HG02571 (cell line): ENCODE measurements at regions not wholly inside any gene's neighbourhood (a gene's known extent, or its start where the extent isn't known, plus 50 kb on each side); places are given as distances from the start of the nearest gene placed in this dataset.
A peak's percentile ranks its signal among the peaks of the same experiment; 100 is the strongest.

Source experiments
- ATAC-seq: cut with Tn5 transposase; IDR thresholded peaks from one replicate; pipeline ENCODE4 v1.9.1; 2021; ENCODE audit warnings: mild to moderate bottlenecking, moderate library complexity; ENCODE audit not compliant: unreplicated experiment

DNA sequence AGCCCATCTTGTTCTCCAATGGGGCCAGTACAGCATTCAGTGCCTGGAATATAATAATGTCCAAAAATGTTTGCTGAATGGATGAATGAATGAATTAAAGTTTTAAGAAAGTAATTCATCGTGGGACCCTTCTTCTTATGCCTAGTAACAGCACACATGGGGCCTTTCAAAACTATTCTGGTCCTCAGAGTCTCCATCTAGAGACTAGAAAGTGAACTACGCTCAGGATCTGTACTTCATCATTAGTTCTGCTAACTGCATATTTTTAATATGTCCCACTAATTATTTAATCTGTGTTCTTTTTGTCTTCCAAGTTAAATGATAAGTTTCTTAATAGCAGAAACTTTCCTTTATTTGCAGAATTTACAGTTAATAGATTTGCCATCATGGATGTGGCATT, 172.5 kb downstream of the SMAD2 start:
- ATAC-seq = no peak

GRCh38 chr18:47756364-47757016, 174.0 kb downstream of the SMAD2 start:
- ATAC-seq = no peak

DNA sequence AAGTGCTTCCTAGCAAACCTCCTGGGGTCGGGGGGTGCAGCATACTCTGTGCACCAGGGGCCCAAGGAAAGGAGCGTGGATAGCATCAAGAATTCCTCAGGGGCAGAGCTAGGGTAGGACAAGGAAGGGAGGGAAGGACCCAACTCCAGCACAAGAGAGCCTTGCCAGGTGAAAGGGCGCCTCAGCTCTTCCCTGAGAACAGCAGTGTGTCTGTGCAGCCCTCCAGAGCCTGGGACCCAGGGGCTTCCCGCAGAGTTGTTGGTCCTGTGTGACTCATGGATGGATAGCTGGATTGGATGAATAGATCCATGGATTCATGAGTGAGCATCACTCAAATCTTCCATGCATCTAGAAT, 175.4 kb downstream of the SMAD2 start:
- no peak for ATAC-seq

DNA sequence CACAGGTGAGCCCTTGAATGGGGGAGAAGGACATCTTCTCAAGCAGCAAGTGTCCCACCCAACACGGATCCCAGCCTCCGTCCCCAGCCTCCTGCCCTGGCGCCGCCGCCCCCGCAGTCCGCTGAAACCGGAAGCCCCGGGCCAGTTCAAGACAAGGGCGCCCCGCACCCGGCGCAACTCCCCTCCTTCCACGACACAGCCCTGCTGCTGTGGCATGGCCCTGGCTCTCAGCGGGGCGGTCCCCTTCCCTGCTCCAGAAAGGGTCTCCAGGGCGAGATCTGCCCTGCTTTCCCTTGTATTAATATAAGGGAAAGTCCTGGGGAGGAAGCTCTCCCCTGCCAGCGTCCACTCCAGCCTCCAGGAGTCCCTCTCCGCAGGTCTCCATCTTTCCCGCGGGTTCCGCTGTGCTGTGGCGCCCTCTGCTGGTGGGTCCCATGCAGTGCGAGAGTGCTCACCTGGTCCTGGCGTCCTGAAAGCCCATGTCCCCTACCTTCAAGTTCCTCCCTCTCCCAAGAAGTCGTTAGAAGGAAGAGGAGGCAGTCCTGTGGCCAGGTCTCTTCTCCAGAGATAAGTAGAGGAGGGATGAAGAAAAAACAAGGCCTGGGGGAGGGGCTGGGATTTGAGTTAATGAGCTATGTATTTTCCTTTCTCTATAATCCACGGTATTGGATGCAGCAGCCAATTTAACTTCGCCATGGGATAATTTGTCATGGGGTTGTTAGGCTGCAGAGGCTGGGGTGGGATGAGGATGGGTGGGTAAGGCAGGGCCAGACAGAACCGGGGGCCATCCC, 176.0 kb downstream of the SMAD2 start:
- no peak for ATAC-seq

- ATAC-seq = no peak
These were observed 177.4 kb downstream of the SMAD2 start for GRCh38 chr18:47752796-47753645.

DNA sequence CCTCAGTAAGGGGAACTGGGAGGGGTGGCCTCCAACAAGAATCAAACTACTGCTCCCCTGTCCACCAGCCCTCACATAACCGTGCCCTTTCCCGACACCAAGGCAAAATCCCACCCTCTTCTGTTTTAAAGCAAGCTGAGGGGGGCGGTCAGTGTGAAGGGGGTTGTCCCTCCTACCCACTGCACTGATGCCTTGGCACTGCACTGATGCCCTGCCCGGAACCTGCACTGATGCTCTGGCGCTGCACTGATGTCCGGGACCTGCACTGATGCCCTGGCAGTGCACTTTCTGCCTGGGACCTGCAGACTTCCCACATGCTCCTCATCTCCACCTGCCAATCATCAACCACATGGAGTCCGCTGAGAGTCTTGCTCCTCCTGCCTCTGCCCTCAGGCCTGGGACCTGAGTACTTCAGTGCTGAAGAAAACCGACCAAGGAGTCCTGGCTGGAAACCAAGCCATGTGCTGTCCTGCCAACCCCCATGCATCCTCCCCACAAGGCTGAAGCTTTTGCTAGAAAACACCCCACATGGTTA, 179.5 kb downstream of the SMAD2 start:
- ATAC-seq = no peak

GRCh38 chr18:47749600-47749973, 180.9 kb downstream of the SMAD2 start:
- ATAC-seq = no peak

DNA sequence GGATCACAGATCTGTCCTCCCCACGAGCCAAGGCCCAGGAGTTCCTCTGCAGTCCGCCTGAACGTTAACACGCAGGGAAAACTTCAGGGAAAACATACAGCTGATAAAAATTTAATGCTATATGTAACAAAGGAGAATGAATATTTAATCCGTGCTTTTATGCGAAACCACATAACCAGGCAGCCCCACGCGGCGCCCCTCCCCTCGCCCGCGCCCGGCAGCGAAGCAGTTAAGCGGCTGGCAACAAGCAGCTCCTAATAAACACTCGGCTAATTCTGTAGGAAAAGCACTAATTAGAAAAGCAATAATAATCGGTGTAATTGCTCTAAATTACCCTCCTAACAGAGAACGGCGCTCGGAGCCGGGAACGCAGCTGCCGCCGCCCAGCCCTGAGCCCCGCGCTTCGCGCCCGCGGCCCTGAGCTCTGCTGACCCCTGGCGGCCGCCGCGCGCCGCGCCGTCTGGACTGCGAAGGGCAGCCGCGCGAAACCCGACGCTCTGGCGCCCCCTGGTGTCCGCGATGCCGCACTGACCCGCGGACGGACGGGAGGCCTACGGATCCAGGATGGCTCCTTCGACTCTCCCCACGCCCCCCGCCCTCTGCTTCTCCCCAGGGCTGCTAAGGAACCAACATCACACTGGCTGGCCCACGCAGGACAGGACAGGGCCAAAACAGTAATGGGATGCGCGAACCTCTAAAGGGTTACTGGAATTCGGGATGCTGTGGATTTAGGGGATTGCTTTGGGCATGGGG, 181.4 kb downstream of the SMAD2 start:
- peak; percentile 83 for ATAC-seq

GRCh38 chr18:47748093-47748796, 182.2 kb downstream of the SMAD2 start:
- ATAC-seq = no peak

DNA sequence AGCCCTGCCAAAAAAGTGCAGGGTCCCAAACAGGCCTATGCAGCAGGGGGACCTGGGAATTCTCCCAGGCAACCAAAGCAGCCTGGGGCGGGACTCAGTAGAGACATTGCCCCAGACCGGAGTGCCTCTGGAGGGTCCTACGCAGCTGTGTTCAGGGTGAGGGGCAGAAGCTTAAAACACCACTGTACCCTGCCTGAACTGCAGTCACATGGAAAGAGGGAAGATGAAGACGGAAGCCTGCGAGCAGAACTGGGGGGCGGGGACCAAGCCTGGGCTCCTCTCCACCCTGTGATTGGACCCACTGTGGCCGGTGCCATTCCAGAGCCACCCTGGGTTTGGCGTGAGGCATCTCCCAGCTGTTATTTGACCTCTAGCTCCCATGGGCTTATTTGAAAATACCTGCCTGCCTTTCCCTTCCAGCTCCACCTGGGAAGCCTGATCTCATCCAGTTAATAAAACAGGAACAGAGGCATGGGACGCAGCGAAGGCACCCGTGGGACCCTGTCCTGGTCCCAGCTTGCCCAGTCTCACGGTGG, 183.1 kb downstream of the SMAD2 start:
- no peak for ATAC-seq

DNA sequence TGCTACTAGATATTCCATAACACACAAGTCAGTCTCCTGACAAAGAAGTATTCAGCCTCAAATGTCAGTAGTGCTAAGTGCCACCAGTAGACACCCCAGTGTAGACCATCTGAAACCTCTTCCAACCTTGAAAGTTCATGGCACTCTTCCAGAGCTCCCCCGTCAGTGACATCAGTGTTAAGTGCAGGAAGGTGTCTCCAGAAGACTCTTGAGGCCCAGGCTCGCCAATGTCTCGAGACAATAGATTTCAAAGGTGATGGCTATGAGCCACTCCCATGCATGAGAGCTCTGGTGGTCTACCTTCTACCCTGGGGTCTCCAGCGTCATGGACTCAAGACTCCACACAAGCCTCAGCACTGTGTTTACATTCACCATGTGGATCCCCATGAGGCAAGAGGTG, 183.8 kb downstream of the SMAD2 start:
- ATAC-seq = no peak

GRCh38 chr18:47745227-47745626, 185.2 kb downstream of the SMAD2 start:
- no peak for ATAC-seq

- ATAC-seq = no peak
These were observed 192.5 kb downstream of the SMAD2 start for GRCh38 chr18:47737956-47738355.

GRCh38 chr18:47737198-47737830, 193.1 kb downstream of the SMAD2 start:
- no peak for ATAC-seq

DNA sequence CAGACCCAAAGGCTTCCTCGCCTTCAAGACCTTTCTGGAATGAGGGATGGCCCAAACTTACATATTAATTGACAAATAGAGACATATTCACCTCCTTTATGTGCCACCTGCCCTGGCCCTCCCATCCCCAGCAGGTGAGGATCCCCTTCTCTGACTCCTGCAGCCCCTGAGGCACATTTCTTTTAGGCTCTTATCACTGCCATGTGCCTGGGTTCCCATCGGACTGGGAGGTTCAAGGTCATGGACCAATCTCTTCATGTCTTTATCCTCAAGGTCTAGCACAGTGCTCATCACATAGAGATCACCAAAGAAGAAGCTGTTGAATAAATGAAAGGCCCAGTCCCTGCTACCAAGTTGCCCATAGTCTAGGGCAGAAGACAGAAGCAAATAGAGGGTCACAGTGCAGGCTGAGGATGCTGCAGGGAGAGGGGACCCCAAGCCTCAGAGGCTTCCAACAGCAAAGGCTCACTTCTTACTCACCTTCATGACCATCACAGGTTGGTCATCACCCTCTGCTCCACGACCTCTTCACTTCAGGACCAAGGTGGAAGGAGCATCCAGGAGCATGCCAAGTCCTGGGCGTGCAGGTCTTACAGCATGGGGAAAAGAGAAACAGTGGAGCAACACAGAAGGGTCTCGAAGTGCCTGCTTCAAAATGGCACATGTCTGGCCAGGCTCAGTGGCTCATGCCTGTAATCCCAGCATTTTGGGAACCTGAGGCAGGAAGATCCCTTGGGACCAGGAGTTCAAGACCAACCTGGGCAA, 193.9 kb downstream of the SMAD2 start:
- no peak for ATAC-seq

GRCh38 chr18:47735041-47735702, 195.3 kb downstream of the SMAD2 start:
- ATAC-seq = no peak

DNA sequence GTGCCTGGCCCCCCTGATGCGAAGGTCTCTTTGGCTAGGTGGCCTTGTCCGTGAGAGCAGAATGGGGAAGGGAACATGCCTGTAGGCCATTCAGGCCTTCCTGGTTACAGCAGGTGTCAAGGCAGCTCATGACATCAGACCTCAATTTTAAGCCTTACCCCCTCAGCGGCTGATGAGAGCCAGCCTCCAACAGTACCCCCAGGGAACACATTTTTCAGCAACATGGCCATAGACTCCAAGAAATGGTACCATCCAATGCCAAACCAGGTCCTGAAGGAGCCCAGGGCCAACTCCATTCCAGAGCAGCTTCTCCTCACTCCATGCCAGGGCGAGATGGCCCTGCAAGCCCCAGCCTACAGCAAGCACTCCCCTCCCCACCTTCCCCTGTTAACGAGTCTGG, 199.2 kb downstream of the SMAD2 start:
- ATAC-seq = no peak

DNA sequence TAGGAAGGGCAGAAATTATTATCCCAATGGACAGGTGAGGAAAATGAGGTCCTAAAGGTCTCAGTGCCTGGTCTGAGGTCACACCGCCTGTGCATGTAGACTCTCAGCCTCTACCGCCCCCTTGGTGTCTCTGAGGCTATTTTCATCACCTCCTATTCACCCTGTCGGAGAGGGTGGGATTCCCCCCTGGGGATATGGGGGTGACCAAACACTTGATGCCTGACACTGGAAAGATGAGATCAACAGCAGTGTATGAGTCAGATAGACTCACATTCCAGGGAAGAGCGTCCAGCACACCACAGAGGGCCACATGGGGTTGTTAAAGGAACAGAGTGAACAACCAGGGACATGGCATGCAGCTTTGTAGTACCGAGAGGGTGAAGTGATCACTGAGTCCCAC, 199.7 kb downstream of the SMAD2 start:
- no peak for ATAC-seq
